H1 (cell line): ENCODE measurements at regions not wholly inside any gene's neighbourhood (a gene's known extent, or its start where the extent isn't known, plus 50 kb on each side); places are given as distances from the start of the nearest gene placed in this dataset.

ENCODE experiments used
- BACH1 ChIP-seq: IDR thresholded peaks from 2 replicates; pipeline ENCODE4 v1.6.1; 2012; ENCODE audit warnings: low read length, improper control_type of control experiment
- BCL11A ChIP-seq, 2 experiments: IDR thresholded peaks; one replicate each; pipeline ENCODE4 v1.6.1; 2011; ENCODE audit warnings: low read depth in 2 of 2, low read length in 2 of 2, mild to moderate bottlenecking in 2 of 2
- CHD2 ChIP-seq: IDR thresholded peaks from 2 replicates; pipeline ENCODE4 v1.6.1; 2012; ENCODE audit warnings: low read length, improper control_type of control experiment
- GABPA ChIP-seq: IDR thresholded peaks from 2 replicates; pipeline ENCODE4 v1.6.1; 2011; ENCODE audit warnings: mild to moderate bottlenecking, low read length, moderate library complexity, borderline replicate concordance; ENCODE audit not compliant: insufficient read depth
- GTF2F1 ChIP-seq: IDR thresholded peaks from 2 replicates; pipeline ENCODE4 v1.6.1; 2012; ENCODE audit warnings: low read depth, low read length, improper control_type of control experiment, borderline replicate concordance
- HDAC6 ChIP-seq: IDR thresholded peaks from one replicate; pipeline ENCODE4 v1.7.1; 2012; ENCODE audit warnings: low read depth, mild to moderate bottlenecking, inconsistent platforms, low read length, moderate library complexity
- JUND ChIP-seq: IDR thresholded peaks from 2 replicates; pipeline ENCODE4 v1.6.1; 2011; ENCODE audit warnings: mild to moderate bottlenecking, improper control_type of control experiment, low read length
- KDM1A ChIP-seq: fragments of 200-600, 300-600 bp; sonication (generic); IDR thresholded peaks from 2 replicates; pipeline ENCODE4 v1.7.1; 2016; ENCODE audit warnings: mild to moderate bottlenecking, low read length, borderline replicate concordance
- KDM4A ChIP-seq: IDR thresholded peaks from one replicate; pipeline ENCODE4 v1.7.1; 2012; ENCODE audit warnings: low read depth, mild to moderate bottlenecking, moderate library complexity, low read length, inconsistent platforms; ENCODE audit not compliant: severe bottlenecking
- KDM5A ChIP-seq: fragments of 200-600 bp; IDR thresholded peaks from 2 replicates; pipeline ENCODE4 v1.7.1; 2012; ENCODE audit warnings: mild to moderate bottlenecking, low read length, inconsistent platforms, mixed read lengths
- MAX ChIP-seq: IDR thresholded peaks from 2 replicates; pipeline ENCODE4 v1.6.1; 2012; ENCODE audit warnings: inconsistent platforms
- NANOG ChIP-seq: IDR thresholded peaks from 2 replicates; pipeline ENCODE4 v1.6.1; 2011; ENCODE audit warnings: low read length, low read depth, mild to moderate bottlenecking, inconsistent platforms; ENCODE audit not compliant: insufficient read depth, poor library complexity, severe bottlenecking
- RAD21 ChIP-seq, 2 experiments: IDR thresholded peaks in 1 of 2; conservative IDR thresholded peaks in 1 of 2; 2 replicates each; pipeline ENCODE4 v1.6.1; 2011; ENCODE audit warnings: low read depth in 2 of 2, low read length in 2 of 2, improper control_type of control experiment in 1 of 2, inconsistent platforms in 1 of 2, mild to moderate bottlenecking in 1 of 2, moderate library complexity in 1 of 2
- SIN3A ChIP-seq, 2 experiments: IDR thresholded peaks in 1 of 2; conservative IDR thresholded peaks in 1 of 2; 2 replicates each; pipeline ENCODE4 v1.6.1; 2011 to 2012; ENCODE audit warnings: low read length in 2 of 2, improper control_type of control experiment in 1 of 2, low read depth in 1 of 2, mild to moderate bottlenecking in 1 of 2
- SP2 ChIP-seq: IDR thresholded peaks from 2 replicates; pipeline ENCODE4 v1.6.1; 2012; ENCODE audit warnings: mild to moderate bottlenecking, low read length, inconsistent platforms
- TEAD4 ChIP-seq: IDR thresholded peaks from 2 replicates; pipeline ENCODE4 v1.6.1; 2012; ENCODE audit warnings: low read depth, low read length, inconsistent platforms, mixed read lengths

GRCh38 chr4:41814565-41814964 lies 66.0 kb upstream of the PHOX2B start (continued):
- no peak for TF ChIP-seq SIN3A (conservative IDR thresholded peaks at IDR 0.05 in 1 of 2, IDR thresholded peaks at IDR 0.05 in 1 of 2; ENCODE audit: low read depth in 1 of 2, low read length in 2 of 2)
- TF ChIP-seq SP2, result no peak
- no peak for TF ChIP-seq GABPA
- no peak for TF ChIP-seq KDM1A
- TF ChIP-seq GTF2F1, result no peak
- no peak for TF ChIP-seq KDM4A
- TF ChIP-seq JUND, result no peak
- no peak for TF ChIP-seq TEAD4
- no peak for TF ChIP-seq NANOG
- TF ChIP-seq RAD21 (IDR thresholded peaks at IDR 0.05 in 1 of 2, conservative IDR thresholded peaks at IDR 0.05 in 1 of 2; ENCODE audit: low read depth in 2 of 2, low read length in 2 of 2), result peak; percentile 73 to 75
- TF ChIP-seq HDAC6, result no peak
- TF ChIP-seq BCL11A (IDR thresholded peaks at IDR 0.05; ENCODE audit: low read depth in 2 of 2, low read length in 2 of 2), result no peak
- TF ChIP-seq MAX, result no peak
- no peak for TF ChIP-seq BACH1
- TF ChIP-seq CHD2, result no peak
- TF ChIP-seq KDM5A, result no peak
